Loucy (cell line): ENCODE measurements at regions not wholly inside any gene's neighbourhood (a gene's known extent, or its start where the extent isn't known, plus 50 kb on each side); places are given as distances from the start of the nearest gene placed in this dataset.
A peak's percentile ranks its signal among the peaks of the same experiment; 100 is the strongest.
"Not testable (repeated sequence)": the region's sequence is repeated elsewhere in the genome, so short reads cannot be mapped to it uniquely, and the experiment has no call there.

Experiments
- H2AFZ ChIP-seq: fragments of 200-600 bp; sonication (generic); 2 replicates; pipeline ENCODE4 v1.6.0; 2016; ENCODE audit warnings: antibody characterized with exemption, mild to moderate bottlenecking, low read length, moderate library complexity
- H3F3A ChIP-seq: fragments of 200-600 bp; 2 replicates; pipeline ENCODE4 v1.6.0; 2016; ENCODE audit warnings: antibody characterized with exemption, low read depth, mild to moderate bottlenecking
- H3K27me3 ChIP-seq: fragments of 200-600 bp; sonication (generic); 2 replicates; pipeline ENCODE4 v1.6.1; 2014; ENCODE audit warnings: low read length, mild to moderate bottlenecking; ENCODE audit not compliant: insufficient read depth, poor library complexity, severe bottlenecking
- H3K36me3 ChIP-seq: fragments of 200-600 bp; sonication (generic); 2 replicates; pipeline ENCODE4 v1.6.1; 2016; ENCODE audit warnings: low read length; ENCODE audit not compliant: insufficient read depth
- H3K4me1 ChIP-seq: fragments of 200-600 bp; sonication (generic); 2 replicates; pipeline ENCODE4 v1.5.1; 2014; ENCODE audit warnings: low read length, mild to moderate bottlenecking; ENCODE audit not compliant: insufficient read depth, poor library complexity, severe bottlenecking
- H3K4me2 ChIP-seq: fragments of 200-600 bp; sonication (generic); 2 replicates; pipeline ENCODE4 v1.6.0; 2014; ENCODE audit warnings: antibody characterized with exemption, low read length, low read depth, mild to moderate bottlenecking; ENCODE audit not compliant: poor library complexity, severe bottlenecking
- H3K4me3 ChIP-seq: fragments of 200-600 bp; sonication (generic); 2 replicates; pipeline ENCODE4 v1.5.1; 2014; ENCODE audit warnings: low read length, mild to moderate bottlenecking, mixed read lengths; ENCODE audit not compliant: poor library complexity, severe bottlenecking
- H3K79me2 ChIP-seq: fragments of 200-600 bp; sonication (generic); 2 replicates; pipeline ENCODE4 v1.6.1; 2014; ENCODE audit warnings: low read length; ENCODE audit not compliant: insufficient read depth
- H3K9ac ChIP-seq: fragments of 200-600 bp; sonication (generic); 2 replicates; pipeline ENCODE4 v1.6.0; 2014; ENCODE audit warnings: mild to moderate bottlenecking, low read depth, low read length, moderate library complexity; ENCODE audit not compliant: poor library complexity, severe bottlenecking
- H3K9me2 ChIP-seq: fragments of 200-600 bp; sonication (generic); replicated peaks from 2 replicates; pipeline ENCODE4 v1.6.1; 2016; ENCODE audit warnings: low read depth, low read length, mixed read lengths
- H3K9me3 ChIP-seq: fragments of 200-600 bp; sonication (generic); 2 replicates; pipeline ENCODE4 v1.6.1; 2014; ENCODE audit warnings: mild to moderate bottlenecking, antibody characterized with exemption, low read length, low read depth; ENCODE audit not compliant: insufficient read depth
- H4K20me1 ChIP-seq: fragments of 200-600 bp; sonication (generic); 2 replicates; pipeline ENCODE4 v1.6.0; 2014; ENCODE audit warnings: antibody characterized with exemption, low read length, mild to moderate bottlenecking; ENCODE audit not compliant: insufficient read depth, poor library complexity, severe bottlenecking
- CTCF ChIP-seq: fragments of 200-600 bp; sonication (generic); conservative IDR thresholded peaks from 2 replicates; pipeline ENCODE4 v1.5.1; 2014; ENCODE audit warnings: mild to moderate bottlenecking, antibody characterized with exemption, low read length

GRCh38 chr7:6965051-6965450 lies 139.0 kb upstream of the CCZ1B start:
- H3K4me2 ChIP-seq, H3K9me3 ChIP-seq, H4K20me1 ChIP-seq, H3K36me3 ChIP-seq, H3K9me2 ChIP-seq, H3F3A ChIP-seq, H3K27me3 ChIP-seq, H3K4me3 ChIP-seq, H2AFZ ChIP-seq, H3K9ac ChIP-seq, H3K4me1 ChIP-seq, H3K79me2 ChIP-seq: not testable (repeated sequence)
- peak; percentile 52 for TF ChIP-seq CTCF

GRCh38 chr7:6970180-6970579 lies 144.1 kb upstream of the CCZ1B start:
- not testable (repeated sequence) for H3K9me2 ChIP-seq, H4K20me1 ChIP-seq, H3K27me3 ChIP-seq, H3K79me2 ChIP-seq, H3K36me3 ChIP-seq, H3F3A ChIP-seq, H3K9ac ChIP-seq, H3K4me1 ChIP-seq, H3K4me3 ChIP-seq, H3K4me2 ChIP-seq, H3K9me3 ChIP-seq, H2AFZ ChIP-seq

GRCh38 chr7:6974876-6975275 lies 148.8 kb upstream of the CCZ1B start:
- not testable (repeated sequence) for H3K36me3 ChIP-seq, H3K9me2 ChIP-seq, H3K9me3 ChIP-seq, H3K27me3 ChIP-seq, H3F3A ChIP-seq, H3K9ac ChIP-seq, H4K20me1 ChIP-seq, H3K79me2 ChIP-seq, H3K4me2 ChIP-seq, H2AFZ ChIP-seq, H3K4me1 ChIP-seq, H3K4me3 ChIP-seq

GRCh38 chr7:6975346-6975745 lies 149.3 kb upstream of the CCZ1B start:
- not testable (repeated sequence) for H3K27me3 ChIP-seq, H3F3A ChIP-seq, H3K9me2 ChIP-seq, H3K36me3 ChIP-seq, H3K79me2 ChIP-seq, H3K9ac ChIP-seq, H3K4me1 ChIP-seq, H3K4me2 ChIP-seq, H4K20me1 ChIP-seq, H3K4me3 ChIP-seq, H2AFZ ChIP-seq, H3K9me3 ChIP-seq

- H4K20me1 ChIP-seq, H2AFZ ChIP-seq, H3K4me2 ChIP-seq, H3F3A ChIP-seq, H3K36me3 ChIP-seq, H3K79me2 ChIP-seq, H3K9ac ChIP-seq, H3K9me2 ChIP-seq, H3K27me3 ChIP-seq, H3K4me3 ChIP-seq, H3K9me3 ChIP-seq, H3K4me1 ChIP-seq: not testable (repeated sequence)
Measured at GRCh38 chr7:6977368-6977767, 151.3 kb upstream of the CCZ1B start.

GRCh38 chr7:6978326-6978725 lies 152.3 kb upstream of the CCZ1B start:
- not testable (repeated sequence) for H3K9me2 ChIP-seq, H3K9me3 ChIP-seq, H3K9ac ChIP-seq, H3K4me2 ChIP-seq, H3F3A ChIP-seq, H2AFZ ChIP-seq, H3K4me3 ChIP-seq, H4K20me1 ChIP-seq, H3K79me2 ChIP-seq, H3K36me3 ChIP-seq, H3K4me1 ChIP-seq, H3K27me3 ChIP-seq

GRCh38 chr7:6979456-6979855 lies 153.4 kb upstream of the CCZ1B start:
- not testable (repeated sequence) for H3K9me2 ChIP-seq, H3F3A ChIP-seq

More at GRCh38 chr7:6979456-6979855, 153.4 kb upstream of the CCZ1B start:
- not testable (repeated sequence) for H2AFZ ChIP-seq, H4K20me1 ChIP-seq, H3K36me3 ChIP-seq, H3K27me3 ChIP-seq, H3K4me2 ChIP-seq, H3K79me2 ChIP-seq, H3K4me3 ChIP-seq, H3K9ac ChIP-seq, H3K9me3 ChIP-seq, H3K4me1 ChIP-seq
